GM10266 (cell line): ENCODE measurements at regions not wholly inside any gene's neighbourhood (a gene's known extent, or its start where the extent isn't known, plus 50 kb on each side); places are given as distances from the start of the nearest gene placed in this dataset.

Experiments used
- DNase-seq: peaks from one replicate; pipeline ENCODE4 v3.0.0; 2012; ENCODE audit errors: extremely low spot score
- TF ChIP-seq, protein P1 (sequence below): IDR thresholded peaks from 2 replicates; pipeline ENCODE4 v1.5.1; 2012; ENCODE audit warnings: mild to moderate bottlenecking, low read depth; ENCODE audit not compliant: control insufficient read depth, insufficient read depth; ENCODE audit errors: missing control alignments

DNA sequence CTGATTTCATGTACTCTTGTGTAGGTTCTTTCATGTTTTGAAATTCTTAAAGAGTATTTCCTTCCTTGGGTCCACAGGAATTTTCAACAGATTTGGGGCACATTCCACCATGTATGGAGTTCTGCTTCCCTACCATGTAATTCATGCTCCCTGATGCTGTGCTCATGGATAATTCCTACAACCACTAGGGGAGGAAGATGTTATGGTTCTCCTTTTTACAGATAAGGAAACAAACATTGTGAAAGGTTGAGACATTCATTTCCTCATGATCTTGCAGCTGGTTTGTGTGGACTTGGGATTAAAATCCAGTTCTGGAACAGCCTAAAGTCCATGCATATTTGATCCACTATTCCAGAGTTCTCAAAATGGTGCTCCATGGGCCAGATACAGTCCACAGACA is 174.9 kb upstream of the FRMD4B start:
- DNase-seq = no peak
- TF ChIP-seq, protein P1, sequence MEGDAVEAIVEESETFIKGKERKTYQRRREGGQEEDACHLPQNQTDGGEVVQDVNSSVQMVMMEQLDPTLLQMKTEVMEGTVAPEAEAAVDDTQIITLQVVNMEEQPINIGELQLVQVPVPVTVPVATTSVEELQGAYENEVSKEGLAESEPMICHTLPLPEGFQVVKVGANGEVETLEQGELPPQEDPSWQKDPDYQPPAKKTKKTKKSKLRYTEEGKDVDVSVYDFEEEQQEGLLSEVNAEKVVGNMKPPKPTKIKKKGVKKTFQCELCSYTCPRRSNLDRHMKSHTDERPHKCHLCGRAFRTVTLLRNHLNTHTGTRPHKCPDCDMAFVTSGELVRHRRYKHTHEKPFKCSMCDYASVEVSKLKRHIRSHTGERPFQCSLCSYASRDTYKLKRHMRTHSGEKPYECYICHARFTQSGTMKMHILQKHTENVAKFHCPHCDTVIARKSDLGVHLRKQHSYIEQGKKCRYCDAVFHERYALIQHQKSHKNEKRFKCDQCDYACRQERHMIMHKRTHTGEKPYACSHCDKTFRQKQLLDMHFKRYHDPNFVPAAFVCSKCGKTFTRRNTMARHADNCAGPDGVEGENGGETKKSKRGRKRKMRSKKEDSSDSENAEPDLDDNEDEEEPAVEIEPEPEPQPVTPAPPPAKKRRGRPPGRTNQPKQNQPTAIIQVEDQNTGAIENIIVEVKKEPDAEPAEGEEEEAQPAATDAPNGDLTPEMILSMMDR = no peak

GRCh38 chr3:69560116-69560515 is 174.2 kb upstream of the FRMD4B start:
- TF ChIP-seq, protein P1 = no peak
- no peak for DNase-seq

- TF ChIP-seq, protein P1 = no peak
- DNase-seq = no peak
These were observed 173.0 kb upstream of the FRMD4B start for GRCh38 chr3:69558912-69559311.

DNA sequence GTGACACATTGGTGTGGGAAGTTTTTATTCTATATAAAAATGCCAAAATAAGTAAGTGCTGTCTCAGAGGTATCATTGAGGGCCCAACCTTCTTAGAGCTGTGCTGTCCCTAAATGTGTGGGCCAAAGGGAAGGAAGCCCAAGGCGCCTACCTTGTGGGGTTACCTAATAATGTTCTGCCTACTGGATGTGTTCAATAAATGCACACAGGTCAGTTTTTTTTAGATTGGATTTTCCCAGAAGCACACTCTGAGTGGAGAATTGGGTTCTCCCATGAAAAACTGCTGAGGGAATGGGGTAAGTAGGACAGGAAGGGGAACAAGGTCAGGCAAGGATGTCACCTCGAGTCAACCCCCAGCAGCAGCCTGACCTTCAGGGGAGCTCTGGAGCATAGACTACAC is 168.7 kb upstream of the FRMD4B start:
- DNase-seq = no peak

DNA sequence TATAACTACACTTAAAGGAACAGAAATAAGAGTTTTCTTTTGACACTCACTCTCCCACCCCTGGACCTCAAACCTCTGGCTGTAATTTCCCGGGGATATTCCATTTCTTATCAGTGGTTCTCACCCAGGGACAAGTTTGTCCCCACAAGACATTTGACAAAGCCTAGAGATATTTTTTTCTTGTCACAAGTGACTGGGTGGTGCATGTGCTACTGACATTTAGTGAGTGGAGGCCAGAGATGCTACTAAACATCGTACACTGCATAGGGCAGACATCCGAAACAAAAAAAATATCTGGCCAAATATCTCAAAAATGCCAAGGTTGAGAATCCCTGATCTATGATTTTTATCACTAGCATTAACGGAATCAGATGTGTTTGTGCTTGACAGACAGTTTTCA is 168.0 kb upstream of the FRMD4B start:
- TF ChIP-seq, protein P1 = no peak
- DNase-seq = no peak

More for the DNA sequence above, 168.7 kb upstream of the FRMD4B start:
- TF ChIP-seq, protein P1 = no peak

GRCh38 chr3:69547461-69547880 is 161.6 kb upstream of the FRMD4B start:
- TF ChIP-seq, protein P1 = no peak
- no peak for DNase-seq

GRCh38 chr3:69542805-69543429 is 157.0 kb upstream of the FRMD4B start:
- TF ChIP-seq, protein P1 = no peak
- DNase-seq = no peak
